GM10248 (cell line): ENCODE measurements at regions not wholly inside any gene's neighbourhood (a gene's known extent, or its start where the extent isn't known, plus 50 kb on each side); places are given as distances from the start of the nearest gene placed in this dataset.

Source experiments
- CTCF ChIA-PET: fragments of 300-600 bp; sonication (Branson Sonifier 250); formaldehyde crosslinking; extraction: SDS; loops from one replicate; lab custom pipeline; 2021; ENCODE audit warnings: antibody characterized with exemption; lab: Yijun Ruan, JAX
- POLR2A ChIA-PET: fragments of 350-650 bp; sonication (Branson Sonifier 250); formaldehyde crosslinking; extraction: SDS; loops from one replicate; lab custom pipeline; 2020; ENCODE audit warnings: antibody characterized with exemption; lab: Yijun Ruan, JAX
- DNase-seq: peaks from one replicate; pipeline ENCODE4 v3.0.0; 2012; ENCODE audit errors: extremely low spot score
- TF ChIP-seq, protein P1 (sequence below): IDR thresholded peaks from 2 replicates; pipeline ENCODE4 v1.5.1; 2012; ENCODE audit warnings: mild to moderate bottlenecking, low read depth; ENCODE audit errors: extremely low read depth, missing control alignments, control extremely low read depth

DNA sequence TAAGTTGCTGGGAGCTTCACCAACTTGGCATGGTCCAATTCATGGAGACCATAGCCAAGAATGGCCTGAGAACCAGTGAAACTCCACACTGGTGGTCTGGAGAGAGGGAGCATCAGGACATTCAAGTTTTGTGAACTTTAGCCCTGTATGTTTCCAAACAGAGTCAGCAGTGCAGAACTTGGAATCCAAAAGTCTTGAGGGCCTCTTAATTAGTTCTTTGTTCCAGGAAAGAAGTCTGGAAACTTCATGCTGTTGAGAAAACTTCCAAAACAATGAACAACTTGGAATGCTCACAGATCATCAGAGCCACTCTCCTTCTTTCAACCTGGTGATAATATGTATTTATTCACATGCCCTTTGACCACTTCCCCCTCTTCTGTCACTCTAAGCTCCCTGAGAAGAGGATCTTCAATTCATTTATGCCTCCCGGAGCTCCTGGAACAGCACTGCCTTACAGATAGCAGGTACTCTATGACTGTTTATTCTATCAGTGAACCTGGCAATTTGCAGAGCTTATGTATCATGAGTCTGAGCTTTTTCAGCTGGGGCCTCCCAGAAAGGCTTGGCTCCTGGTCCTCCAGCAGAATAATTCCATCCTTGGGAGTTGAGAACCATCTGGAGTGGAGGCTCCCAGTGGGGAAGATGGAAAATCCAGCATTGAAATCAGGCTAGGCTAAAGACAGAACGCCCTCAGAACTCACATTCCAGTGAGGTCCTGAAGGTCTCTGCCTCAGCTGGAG lies 191.4 kb downstream of the KTN1 start:
- ChIA-PET CTCF (interaction anchor here (1.0 to 2.4 kb wide), 2 partner anchors 11 to 39 kb away, joined by 3 to 16 read pairs; no protein-coding TSS in a partner anchor), POLR2A (no interaction called here)
- TF ChIP-seq, protein P1, sequence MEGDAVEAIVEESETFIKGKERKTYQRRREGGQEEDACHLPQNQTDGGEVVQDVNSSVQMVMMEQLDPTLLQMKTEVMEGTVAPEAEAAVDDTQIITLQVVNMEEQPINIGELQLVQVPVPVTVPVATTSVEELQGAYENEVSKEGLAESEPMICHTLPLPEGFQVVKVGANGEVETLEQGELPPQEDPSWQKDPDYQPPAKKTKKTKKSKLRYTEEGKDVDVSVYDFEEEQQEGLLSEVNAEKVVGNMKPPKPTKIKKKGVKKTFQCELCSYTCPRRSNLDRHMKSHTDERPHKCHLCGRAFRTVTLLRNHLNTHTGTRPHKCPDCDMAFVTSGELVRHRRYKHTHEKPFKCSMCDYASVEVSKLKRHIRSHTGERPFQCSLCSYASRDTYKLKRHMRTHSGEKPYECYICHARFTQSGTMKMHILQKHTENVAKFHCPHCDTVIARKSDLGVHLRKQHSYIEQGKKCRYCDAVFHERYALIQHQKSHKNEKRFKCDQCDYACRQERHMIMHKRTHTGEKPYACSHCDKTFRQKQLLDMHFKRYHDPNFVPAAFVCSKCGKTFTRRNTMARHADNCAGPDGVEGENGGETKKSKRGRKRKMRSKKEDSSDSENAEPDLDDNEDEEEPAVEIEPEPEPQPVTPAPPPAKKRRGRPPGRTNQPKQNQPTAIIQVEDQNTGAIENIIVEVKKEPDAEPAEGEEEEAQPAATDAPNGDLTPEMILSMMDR: no peak
- no peak for DNase-seq

DNA sequence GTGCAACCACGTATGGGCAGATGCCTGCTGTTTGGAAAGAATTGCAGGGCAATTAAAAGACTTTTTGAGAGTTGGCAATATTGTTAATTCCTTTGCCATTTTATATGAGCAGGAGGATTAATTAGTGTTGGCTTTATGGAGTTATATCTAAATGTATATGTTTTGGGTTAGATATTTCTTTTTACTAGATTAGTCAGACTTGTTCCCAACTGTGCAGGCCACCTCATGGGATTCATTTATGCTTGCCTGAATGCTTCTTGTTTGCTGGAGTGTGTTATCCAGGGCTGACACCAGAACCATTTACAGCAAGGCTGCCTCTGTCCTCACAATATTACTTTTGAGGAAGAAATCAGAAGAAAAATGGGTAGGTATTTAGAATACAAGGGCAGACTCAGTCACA lies 192.5 kb downstream of the KTN1 start:
- TF ChIP-seq, protein P1: no peak
- ChIA-PET CTCF (no interaction called here), POLR2A (no interaction called here)
- no peak for DNase-seq

DNA sequence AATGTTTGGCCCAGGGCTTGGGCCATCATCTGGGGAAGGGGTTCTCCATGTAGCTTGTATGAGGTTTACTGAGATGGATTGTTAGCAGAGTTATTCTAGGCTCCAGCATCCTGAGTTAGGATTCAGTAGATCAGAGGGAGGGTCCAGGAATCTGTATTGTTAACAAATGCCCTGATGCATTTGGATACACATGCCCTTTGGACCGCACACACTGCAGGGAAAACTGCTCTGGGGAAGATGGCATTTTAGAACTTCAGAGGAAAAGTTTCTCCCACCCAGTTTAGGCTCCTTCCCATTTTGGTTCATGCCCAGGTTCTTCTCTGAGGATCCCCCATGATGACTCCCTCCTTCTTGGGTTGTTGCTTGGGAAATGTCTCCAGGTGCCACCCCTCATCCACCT lies 193.3 kb downstream of the KTN1 start:
- TF ChIP-seq, protein P1: no peak
- POLR2A ChIA-PET: no interaction called here
- CTCF ChIA-PET: no interaction called here

DNA sequence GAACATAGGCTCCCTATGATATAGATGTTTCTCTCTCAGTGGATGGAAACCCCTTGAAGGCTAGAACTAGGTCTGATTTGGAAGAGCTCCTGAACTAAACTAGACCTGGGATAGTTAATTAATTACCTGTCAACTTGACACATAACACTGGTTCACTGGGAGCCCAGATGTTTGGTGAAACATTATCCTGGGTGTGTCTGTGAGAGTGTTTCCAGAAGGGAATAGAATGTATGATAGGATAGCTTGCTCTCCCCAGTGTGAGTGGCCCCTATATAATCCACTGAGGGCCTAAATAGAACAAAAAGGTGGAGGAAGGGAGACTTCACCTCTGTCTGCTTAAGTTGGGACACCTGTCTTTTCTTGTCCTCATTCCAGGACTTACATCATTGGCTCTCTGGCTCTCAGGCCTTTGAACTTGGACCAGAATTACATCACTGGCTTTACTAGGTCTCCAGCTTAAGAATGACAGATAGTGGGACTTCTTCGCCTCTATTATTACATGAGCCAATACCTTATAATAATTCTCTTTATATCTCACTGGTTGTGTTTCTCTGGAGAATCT lies 194.1 kb downstream of the KTN1 start:
- POLR2A ChIA-PET: no interaction called here
- TF ChIP-seq, protein P1: no peak
- DNase-seq: no peak
- CTCF ChIA-PET: interaction anchor here (0.8 kb wide), 1 partner anchor 32 kb away, joined by 3 read pairs; no protein-coding TSS in a partner anchor

More for the DNA sequence above, 193.3 kb downstream of the KTN1 start:
- no peak for DNase-seq

DNA sequence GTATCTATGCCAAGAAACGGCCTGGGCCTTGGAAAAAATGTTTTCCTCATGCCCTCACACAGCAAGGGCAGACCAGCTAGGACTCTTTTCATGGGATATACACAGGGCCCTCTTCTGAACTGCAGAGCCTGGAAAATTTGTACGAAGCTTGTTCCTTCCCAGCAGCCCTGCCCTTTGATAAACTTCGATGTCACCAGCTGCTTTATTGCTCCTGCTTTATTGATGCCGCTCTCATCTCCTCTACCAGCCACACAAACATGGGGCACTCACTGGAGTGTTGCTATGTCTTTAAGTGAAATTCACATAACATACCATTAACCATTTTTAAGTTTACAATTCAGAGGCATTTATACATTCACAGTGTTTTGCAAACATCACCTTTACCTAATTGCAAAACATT lies 197.9 kb downstream of the KTN1 start:
- ChIA-PET POLR2A (no interaction called here), CTCF (interaction anchor here (1.2 to 1.8 kb wide), 2 partner anchors 8 to 13 kb away, joined by 4 to 7 read pairs; no protein-coding TSS in a partner anchor)
- TF ChIP-seq, protein P1: no peak
- no peak for DNase-seq

DNA sequence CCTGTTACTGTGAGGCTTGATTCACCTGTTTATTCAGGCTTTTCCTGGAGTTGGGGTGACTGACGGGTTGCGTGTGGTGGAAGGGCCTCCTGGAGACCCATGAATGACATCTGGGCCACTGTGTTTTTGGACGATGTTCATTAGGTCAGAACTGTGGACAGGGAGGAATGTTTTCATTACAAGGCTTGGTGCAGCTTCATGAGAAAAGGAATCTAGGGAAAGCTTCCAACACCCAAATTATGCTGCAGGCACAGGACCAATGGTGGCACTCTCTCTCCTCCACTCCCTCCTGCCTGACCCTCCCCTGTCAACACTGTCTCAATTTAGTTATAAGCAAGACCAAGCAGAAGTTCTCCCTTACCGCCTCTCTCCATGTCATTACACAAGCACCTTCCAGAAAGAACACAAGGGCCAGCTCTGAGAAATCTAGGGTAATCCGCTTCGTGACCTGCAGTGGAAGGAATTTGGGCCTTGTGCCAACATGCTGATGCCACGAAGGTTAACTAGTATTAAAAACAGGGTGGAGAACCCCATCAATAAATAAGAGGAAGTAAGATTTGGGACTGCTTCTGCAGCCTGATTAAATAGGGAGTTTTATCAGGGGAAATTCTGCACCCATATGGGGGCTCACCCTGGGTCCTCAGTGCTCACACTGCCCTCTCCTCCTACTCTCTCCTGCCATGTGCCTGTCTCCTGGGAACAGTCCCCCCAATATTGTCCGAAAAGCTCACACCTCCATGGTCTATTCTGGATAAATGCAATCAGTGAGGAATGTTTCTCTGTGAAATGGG lies 200.3 kb downstream of the KTN1 start:
- DNase-seq: no peak
- TF ChIP-seq, protein P1: no peak
- ChIA-PET POLR2A (no interaction called here), CTCF (interaction anchor here (1.1 kb wide), 1 partner anchor 20 kb away, joined by 4 read pairs; no protein-coding TSS in a partner anchor)
